DND-41 (cell line): ENCODE measurements at regions not wholly inside any gene's neighbourhood (a gene's known extent, or its start where the extent isn't known, plus 50 kb on each side); places are given as distances from the start of the nearest gene placed in this dataset.

Experiments used
- CTCF ChIP-seq: IDR thresholded peaks from 2 replicates; pipeline ENCODE4 v1.5.1; 2012; ENCODE audit warnings: borderline replicate concordance, low read length, moderate library complexity, mild to moderate bottlenecking; ENCODE audit not compliant: poor library complexity, severe bottlenecking; ENCODE audit errors: extremely low read depth
- EZH2 ChIP-seq: IDR thresholded peaks from 3 replicates; pipeline ENCODE4 v1.6.1; 2012; ENCODE audit warnings: borderline replicate concordance, low read depth, mild to moderate bottlenecking, moderate library complexity, low read length, inconsistent platforms; ENCODE audit not compliant: severe bottlenecking

GRCh38 chr10:130370721-130371120 is 234.5 kb downstream of the GLRX3 start:
- TF ChIP-seq EZH2 (no peak), CTCF (no peak)
